ENCODE measurements at regions not wholly inside any gene's neighbourhood (a gene's known extent, or its start where the extent isn't known, plus 50 kb on each side); places are given as distances from the start of the nearest gene placed in this dataset.

DNA sequence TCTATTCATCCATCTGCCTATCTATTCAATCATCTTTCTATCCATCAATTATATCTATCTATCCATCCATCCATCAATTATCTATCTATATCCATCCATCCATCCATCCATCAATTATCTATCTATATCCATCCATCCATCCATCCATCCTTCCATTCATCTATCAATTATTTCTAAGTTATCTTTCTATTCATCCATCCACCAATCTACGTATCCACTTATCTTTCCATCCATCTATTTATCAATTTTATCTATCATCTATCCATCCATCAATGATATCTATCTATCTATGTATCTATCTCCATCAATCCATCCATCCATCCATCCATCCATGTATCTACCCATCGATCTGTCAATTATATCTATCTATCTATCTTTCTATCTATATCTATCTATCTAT lies 158.4 kb upstream of the ZKSCAN2 start:
- TF ChIP-seq ESRRA (IDR thresholded peaks at IDR 0.05; ENCODE audit: low read length) = no peak
- no peak for TF ChIP-seq MEF2A (IDR thresholded peaks at IDR 0.05; ENCODE audit: insufficient read depth, low read depth, low read length)
- no peak for TF ChIP-seq POLR2A (IDR thresholded peaks at IDR 0.05; ENCODE audit: low read depth, low read length)
- TF ChIP-seq ZNF207 (IDR thresholded peaks at IDR 0.05; ENCODE audit: borderline replicate concordance) = no peak
- TF ChIP-seq EZH2 (IDR thresholded peaks at IDR 0.05; ENCODE audit: borderline replicate concordance, control insufficient read depth, low read depth, low read length) = no peak
- TF ChIP-seq, protein P1, sequence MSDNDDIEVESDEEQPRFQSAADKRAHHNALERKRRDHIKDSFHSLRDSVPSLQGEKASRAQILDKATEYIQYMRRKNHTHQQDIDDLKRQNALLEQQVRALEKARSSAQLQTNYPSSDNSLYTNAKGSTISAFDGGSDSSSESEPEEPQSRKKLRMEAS (IDR thresholded peaks at IDR 0.05; ENCODE audit: low read depth, low read length) = no peak
- no peak for TF ChIP-seq RFX5 (IDR thresholded peaks at IDR 0.05; ENCODE audit: low read depth, low read length)

Data from GM12878 (cell line).